H1 (cell line): ENCODE measurements at regions not wholly inside any gene's neighbourhood (a gene's known extent, or its start where the extent isn't known, plus 50 kb on each side); places are given as distances from the start of the nearest gene placed in this dataset.

Source experiments
- CTCF ChIA-PET: fragments of 300-600 bp; sonication (Branson Sonifier 250); formaldehyde crosslinking; loops from one replicate; lab custom pipeline; 2021; ENCODE audit not compliant: partially characterized antibody; lab: Charles Lee
- POLR2A ChIA-PET: fragments of 300-600 bp; sonication (Branson Sonifier 250); formaldehyde crosslinking; loops from one replicate; lab custom pipeline; 2021; ENCODE audit warnings: inconsistent platforms; ENCODE audit not compliant: partially characterized antibody; lab: Charles Lee
- DNase-seq, 2 experiments: peaks; one replicate each; pipeline versions ENCODE4 v3.0.0 to v3.0.0-alpha.2; 2010 to 2022; ENCODE audit warnings: low spot score in 2 of 2, low read depth in 1 of 2, mixed read lengths in 1 of 2
- FAIRE-seq: peaks from 2 replicates; lab custom pipeline; 2011; peaks lifted over from hg19 to GRCh38; lab: Jason Lieb, UNC
- H2AFZ ChIP-seq: 2 replicates; pipeline ENCODE4 v1.8.1; 2012; ENCODE audit warnings: low read length, inconsistent platforms
- H2AK5ac ChIP-seq: 2 replicates; pipeline ENCODE4 v1.6.1; 2013; ENCODE audit warnings: low read depth, low read length
- H2BK120ac ChIP-seq: replicated peaks from 2 replicates; pipeline ENCODE3; 2013; ENCODE audit warnings: low read depth, low read length, inconsistent platforms
- H2BK12ac ChIP-seq: 2 replicates; pipeline ENCODE4 v1.6.1; 2013; ENCODE audit warnings: low read depth, low read length
- H2BK15ac ChIP-seq: 2 replicates; pipeline ENCODE4 v1.6.1; 2013; ENCODE audit warnings: low read length
- H2BK20ac ChIP-seq: 2 replicates; pipeline ENCODE4 v1.6.1; 2013; ENCODE audit warnings: low read length
- H2BK5ac ChIP-seq: 2 replicates; pipeline ENCODE4 v1.6.1; 2013; ENCODE audit warnings: low read depth, low read length
- H3K14ac ChIP-seq: 2 replicates; pipeline ENCODE4 v1.6.1; 2013; ENCODE audit warnings: inconsistent platforms; ENCODE audit not compliant: insufficient read length
- H3K18ac ChIP-seq: 2 replicates; pipeline ENCODE4 v1.6.1; 2013; ENCODE audit warnings: low read length; ENCODE audit errors: extremely low read depth
- H3K23ac ChIP-seq: 2 replicates; pipeline ENCODE4 v1.6.1; 2013; ENCODE audit warnings: inconsistent platforms; ENCODE audit not compliant: insufficient read length
- H3K23me2 ChIP-seq: 2 replicates; pipeline ENCODE4 v1.6.1; 2013; ENCODE audit warnings: low read depth, low read length
- H3K27ac ChIP-seq: 2 replicates; pipeline ENCODE4 v1.6.1; 2011; ENCODE audit warnings: low read depth, low read length, inconsistent platforms
- H3K27me3 ChIP-seq, 4 experiments: replicated peaks in 1 of 4; 1 replicate in 1 of 4; 2 replicates in 3 of 4; pipeline versions ENCODE4 v1.6.1 to v1.8.1; 2011 to 2013; ENCODE audit warnings: low read length in 3 of 4, mild to moderate bottlenecking in 3 of 4, inconsistent platforms in 2 of 4, mixed read lengths in 2 of 4, moderate library complexity in 1 of 4; ENCODE audit not compliant: control insufficient read depth in 3 of 4, insufficient read depth in 3 of 4; ENCODE audit errors: extremely low read depth in 1 of 4
- H3K36me3 ChIP-seq, 4 experiments: 2 replicates each; pipeline versions ENCODE4 v1.6.1 to v1.8.1; 2011 to 2013; ENCODE audit warnings: mild to moderate bottlenecking in 4 of 4, low read length in 3 of 4, moderate library complexity in 2 of 4, control low read depth in 1 of 4, inconsistent platforms in 1 of 4; ENCODE audit not compliant: insufficient read depth in 4 of 4, control insufficient read depth in 2 of 4
- H3K4ac ChIP-seq: replicated peaks from 2 replicates; pipeline ENCODE3; 2013; ENCODE audit warnings: low read length, low read depth, mixed read lengths, inconsistent platforms; ENCODE audit not compliant: insufficient read length
- H3K4me1 ChIP-seq, 4 experiments: replicated peaks in 1 of 4; 1 replicate in 1 of 4; 2 replicates in 3 of 4; pipeline versions ENCODE4 v1.6.1 to v1.8.1; 2011 to 2013; ENCODE audit warnings: low read length in 3 of 4, inconsistent platforms in 2 of 4, mixed read lengths in 1 of 4; ENCODE audit not compliant: insufficient read depth in 4 of 4, control insufficient read depth in 3 of 4
- H3K4me2 ChIP-seq, 2 experiments: 2 replicates each; pipeline versions ENCODE4 v1.6.1 to v1.8.1; 2011 to 2013; ENCODE audit warnings: low read depth in 2 of 2, low read length in 2 of 2, control low read depth in 1 of 2, inconsistent platforms in 1 of 2, mild to moderate bottlenecking in 1 of 2; ENCODE audit not compliant: insufficient read depth in 1 of 2
- H3K4me3 ChIP-seq, 4 experiments: fragments of 200-600, 300-600 bp in 1 of 4; sonication (generic), shearing (Covaris generic), sonication (Bioruptor Twin) in 1 of 4; 2 replicates each; pipeline versions ENCODE4 v1.5.1 to v1.8.1; 2011 to 2016; ENCODE audit warnings: low read length in 4 of 4, low read depth in 3 of 4, control low read depth in 2 of 4, inconsistent platforms in 2 of 4, mild to moderate bottlenecking in 2 of 4, mixed read lengths in 1 of 4, moderate library complexity in 1 of 4; ENCODE audit not compliant: insufficient read depth in 2 of 4; ENCODE audit errors: extremely low read depth in 1 of 4
- H3K56ac ChIP-seq: replicated peaks from 2 replicates; pipeline ENCODE3; 2013; ENCODE audit warnings: low read depth, mild to moderate bottlenecking, mixed read lengths, low read length, inconsistent platforms; ENCODE audit not compliant: insufficient read length
- H3K79me1 ChIP-seq: 2 replicates; pipeline ENCODE4 v1.6.1; 2013; ENCODE audit warnings: low read depth, low read length, control low read depth
- H3K79me2 ChIP-seq, 2 experiments: 2 replicates each; pipeline versions ENCODE4 v1.6.1 to v1.8.1; 2012 to 2013; ENCODE audit warnings: low read length in 2 of 2, mild to moderate bottlenecking in 2 of 2, inconsistent platforms in 1 of 2; ENCODE audit not compliant: insufficient read depth in 2 of 2, control insufficient read depth in 1 of 2
- H3K9ac ChIP-seq, 4 experiments: replicated peaks in 1 of 4; 1 replicate in 1 of 4; 2 replicates in 3 of 4; pipeline versions ENCODE4 v1.6.1 to v1.8.1; 2011 to 2013; ENCODE audit warnings: low read depth in 3 of 4, low read length in 3 of 4, control low read depth in 2 of 4, mild to moderate bottlenecking in 2 of 4, moderate library complexity in 2 of 4, inconsistent platforms in 1 of 4; ENCODE audit errors: extremely low read depth in 1 of 4
- H3K9me3 ChIP-seq, 2 experiments: 2 replicates each; pipeline versions ENCODE4 v1.6.1 to v1.8.1; 2012 to 2013; ENCODE audit warnings: mild to moderate bottlenecking in 2 of 2, moderate library complexity in 2 of 2, control low read depth in 1 of 2, inconsistent platforms in 1 of 2, low read depth in 1 of 2, low read length in 1 of 2, mixed read lengths in 1 of 2; ENCODE audit not compliant: insufficient read depth in 2 of 2
- H4K20me1 ChIP-seq, 2 experiments: replicated peaks in 1 of 2; 2 replicates each; pipeline versions ENCODE3 to v1.8.1; 2011 to 2013; ENCODE audit warnings: inconsistent platforms in 2 of 2, low read length in 2 of 2, mild to moderate bottlenecking in 1 of 2; ENCODE audit not compliant: insufficient read depth in 2 of 2, control insufficient read depth in 1 of 2
- H4K5ac ChIP-seq: 2 replicates; pipeline ENCODE4 v1.6.1; 2013; ENCODE audit warnings: low read length, low read depth, mixed read lengths, inconsistent platforms; ENCODE audit not compliant: insufficient read length
- H4K8ac ChIP-seq: 2 replicates; pipeline ENCODE4 v1.8.0; 2013; ENCODE audit warnings: mild to moderate bottlenecking, moderate library complexity, low read length, inconsistent platforms; ENCODE audit not compliant: insufficient read depth; ENCODE audit errors: extremely low read depth
- H4K91ac ChIP-seq: replicated peaks from 2 replicates; pipeline ENCODE3; 2013; ENCODE audit warnings: low read length, mixed read lengths, inconsistent platforms; ENCODE audit not compliant: insufficient read length
- ATF3 ChIP-seq: IDR thresholded peaks from 2 replicates; pipeline ENCODE4 v1.6.1; 2011; ENCODE audit warnings: low read depth, mild to moderate bottlenecking, low read length; ENCODE audit not compliant: insufficient read depth
- CBX5 ChIP-seq: fragments of 300-800, 300-1000 bp; sonication (generic); IDR thresholded peaks from 2 replicates; pipeline ENCODE4 v1.7.1; 2016; ENCODE audit warnings: antibody characterized with exemption, low read length, low read depth
- CHD1 ChIP-seq: IDR thresholded peaks from 2 replicates; pipeline ENCODE4 v1.6.1; 2012; ENCODE audit warnings: low read depth, low read length, improper control_type of control experiment
- EGR1 ChIP-seq: IDR thresholded peaks from 2 replicates; pipeline ENCODE4 v1.6.1; 2011; ENCODE audit warnings: low read depth, low read length, borderline replicate concordance
- EP300 ChIP-seq, 2 experiments: IDR thresholded peaks; 1 replicate in 1 of 2; 2 replicates in 1 of 2; pipeline ENCODE4 v1.6.1; 2011 to 2012; ENCODE audit warnings: low read depth in 2 of 2, low read length in 2 of 2, mild to moderate bottlenecking in 2 of 2, borderline replicate concordance in 1 of 2, inconsistent platforms in 1 of 2, moderate library complexity in 1 of 2
- KDM4A ChIP-seq: IDR thresholded peaks from one replicate; pipeline ENCODE4 v1.7.1; 2012; ENCODE audit warnings: low read depth, mild to moderate bottlenecking, moderate library complexity, low read length, inconsistent platforms; ENCODE audit not compliant: severe bottlenecking
- NRF1 ChIP-seq: IDR thresholded peaks from 2 replicates; pipeline ENCODE4 v1.6.1; 2011; ENCODE audit warnings: mild to moderate bottlenecking, low read depth, low read length, improper control_type of control experiment
- SP1 ChIP-seq: IDR thresholded peaks from 2 replicates; pipeline ENCODE4 v1.6.1; 2011; ENCODE audit warnings: low read depth, low read length
- TEAD4 ChIP-seq: IDR thresholded peaks from 2 replicates; pipeline ENCODE4 v1.6.1; 2012; ENCODE audit warnings: low read depth, low read length, inconsistent platforms, mixed read lengths
- ZNF274 ChIP-seq: IDR thresholded peaks from 2 replicates; pipeline ENCODE4 v1.7.0; 2012; ENCODE audit warnings: low read length, borderline replicate concordance; ENCODE audit errors: extremely low read depth
- WGBS, 2 experiments: shearing (Covaris generic) in 1 of 2; methylation state at CpG; one replicate each; pipeline versions ENCODE4 v1.1.6 to v1.1.7; 2013 to 2015; ENCODE audit warnings: low lambda C conversion rate in 2 of 2, mixed read lengths in 2 of 2, inconsistent platforms in 1 of 2, low coverage in 1 of 2, missing lambda C conversion rate in 1 of 2; ENCODE audit not compliant: insufficient replicate concordance in 2 of 2, insufficient coverage in 1 of 2, insufficient read length in 1 of 2; ENCODE audit errors: extremely low coverage in 1 of 2, missing lambda C conversion rate in 1 of 2; 5-methylcytosine and 5-hydroxymethylcytosine counted together

GRCh38 chr3:144413068-144413467, 441.4 kb downstream of the DIPK2A start:
- Histone ChIP-seq H2BK12ac (no peak overlapping the region), H3K4ac (no peak overlapping the region), H3K79me1 (no peaks in the 10 kb centered on the region), H3K36me3 (no peaks in the 10 kb centered on the region), H2AFZ (no peak overlapping the region), H4K91ac (no peak overlapping the region), H3K9me3 (no peaks in the 10 kb centered on the region), H2BK5ac (no peak overlapping the region), H4K8ac (no peak overlapping the region), H3K14ac (no peak overlapping the region), H3K9ac (no peak overlapping the region), H3K4me3 (no peak overlapping the region), H2BK15ac (no peak overlapping the region), H3K27me3 (no peaks in the 10 kb centered on the region), H4K5ac (no peak overlapping the region), H2BK120ac (no peak overlapping the region), H3K4me2 (no peak overlapping the region), H2BK20ac (no peak overlapping the region), H3K27ac (no peak overlapping the region), H3K18ac (no peak overlapping the region), H2AK5ac (no peak overlapping the region), H3K4me1 (no peaks in the 10 kb centered on the region), H3K23me2 (no peaks in the 10 kb centered on the region; the same call in 1 of the 2 replicates), H3K79me2 (no peaks in the 10 kb centered on the region), H4K20me1 (no peaks in the 10 kb centered on the region)
- no peak for DNase-seq
- CTCF ChIA-PET, result no interaction called here
- POLR2A ChIA-PET, result no interaction called here
- TF ChIP-seq EGR1 (no peak), TEAD4 (no peak), KDM4A (no peak), ATF3 (no peak), ZNF274 (no peak), CHD1 (no peak), NRF1 (no peak), EP300 (IDR thresholded peaks at IDR 0.05; ENCODE audit: borderline replicate concordance in 1 of 2, low read depth in 2 of 2, low read length in 2 of 2) (no peak), SP1 (no peak), CBX5 (no peak)
- TF ChIP-seq, all 59 proteins: peak for 0
- FAIRE-seq, result no peak
- Histone ChIP-seq H3K23ac (no peak overlapping the region), H3K56ac (no peak overlapping the region)
- WGBS, 2 experiments, result 100% methylated on average over 2 of the region's 2 CpGs; no CpG with 5 or more reads in 1 of the 2 experiments
